Caco-2 (cell line): ENCODE measurements at regions not wholly inside any gene's neighbourhood (a gene's known extent, or its start where the extent isn't known, plus 50 kb on each side); places are given as distances from the start of the nearest gene placed in this dataset.

Experiments
- BruUV-seq: library from RNA; stranded (reverse); fragments of 400-500 nt; replicated peaks from 2 replicates; lab custom pipeline; 2021; lab: Mats Ljungman, UMichigan
- CTCF ChIA-PET: fragments of 300-600 bp; sonication (Branson Sonifier 250); formaldehyde crosslinking; loops from one replicate; lab custom pipeline; 2022; ENCODE audit warnings: antibody characterized with exemption; lab: Charles Lee
- POLR2A ChIA-PET: fragments of 300-600 bp; sonication (Branson Sonifier 250); formaldehyde crosslinking; loops from one replicate; lab custom pipeline; 2022; ENCODE audit warnings: antibody characterized with exemption; lab: Charles Lee
- DNase-seq, 2 experiments: peaks; one replicate each; pipeline versions ENCODE4 v3.0.0 to v3.0.0-alpha.2; 2020 to 2022
- H3K27me3 ChIP-seq: replicated peaks from 2 replicates; pipeline ENCODE4 v1.6.0; 2011; ENCODE audit warnings: low read length; ENCODE audit not compliant: control insufficient read depth, insufficient read depth
- H3K36me3 ChIP-seq: 2 replicates; pipeline ENCODE4 v1.5.1; 2011; ENCODE audit warnings: low read length; ENCODE audit not compliant: control insufficient read depth, insufficient read depth
- H3K4me1 ChIP-seq: fragments of 250-450 bp; sonication (Bioruptor Pico); 2 replicates; pipeline ENCODE4 v1.5.1; 2020; ENCODE audit warnings: mild to moderate bottlenecking
- H3K4me3 ChIP-seq: 2 replicates; pipeline ENCODE4 v1.5.1; 2011; ENCODE audit warnings: low read depth, mild to moderate bottlenecking, control low read depth, low read length
- H3K9me3 ChIP-seq: fragments of 250-450 bp; sonication (Bioruptor Pico); 2 replicates; pipeline ENCODE4 v1.5.1; 2020; ENCODE audit warnings: mild to moderate bottlenecking, moderate library complexity
- H3K27ac Mint-ChIP-seq: one replicate; pipeline ENCODE4 v1.8.0; 2022; ENCODE audit warnings: mixed read lengths; ENCODE audit not compliant: unreplicated experiment
- H3K27me3 Mint-ChIP-seq: one replicate; pipeline ENCODE4 v1.8.0; 2022; ENCODE audit warnings: mixed read lengths; ENCODE audit not compliant: insufficient read depth, unreplicated experiment
- H3K36me3 Mint-ChIP-seq: one replicate; pipeline ENCODE4 v1.8.0; 2022; ENCODE audit warnings: mild to moderate bottlenecking, mixed read lengths; ENCODE audit not compliant: insufficient read depth, unreplicated experiment
- H3K4me1 Mint-ChIP-seq: one replicate; pipeline ENCODE4 v1.8.0; 2022; ENCODE audit warnings: low read depth, mixed read lengths; ENCODE audit not compliant: unreplicated experiment
- H3K4me3 Mint-ChIP-seq: one replicate; pipeline ENCODE4 v1.8.0; 2022; ENCODE audit warnings: mild to moderate bottlenecking, moderate library complexity, mixed read lengths; ENCODE audit not compliant: unreplicated experiment
- H3K9me3 Mint-ChIP-seq: one replicate; pipeline ENCODE4 v1.8.0; 2022; ENCODE audit warnings: mixed read lengths; ENCODE audit not compliant: unreplicated experiment
- intact Hi-C: fragments of 100-400 bp; cut with micrococcal nuclease; formaldehyde crosslinking; loops from one replicate; pipeline ENCODE4 v1.10.0; 2022; ENCODE audit not compliant: unreplicated experiment
- TF ChIP-seq, protein P1 (sequence below), 2 experiments: fragments of 200-600 bp in 1 of 2; IDR thresholded peaks; 1 replicate in 1 of 2; 2 replicates in 1 of 2; pipeline versions ENCODE4 v1.5.1 to v1.8.0; 2011 to 2022; ENCODE audit warnings: antibody characterized with exemption in 1 of 2, control low read depth in 1 of 2, inconsistent platforms in 1 of 2, low read depth in 1 of 2, low read length in 1 of 2, mild to moderate bottlenecking in 1 of 2, moderate library complexity in 1 of 2; ENCODE audit not compliant: insufficient read depth in 1 of 2, severe bottlenecking in 1 of 2, unreplicated experiment in 1 of 2

DNA sequence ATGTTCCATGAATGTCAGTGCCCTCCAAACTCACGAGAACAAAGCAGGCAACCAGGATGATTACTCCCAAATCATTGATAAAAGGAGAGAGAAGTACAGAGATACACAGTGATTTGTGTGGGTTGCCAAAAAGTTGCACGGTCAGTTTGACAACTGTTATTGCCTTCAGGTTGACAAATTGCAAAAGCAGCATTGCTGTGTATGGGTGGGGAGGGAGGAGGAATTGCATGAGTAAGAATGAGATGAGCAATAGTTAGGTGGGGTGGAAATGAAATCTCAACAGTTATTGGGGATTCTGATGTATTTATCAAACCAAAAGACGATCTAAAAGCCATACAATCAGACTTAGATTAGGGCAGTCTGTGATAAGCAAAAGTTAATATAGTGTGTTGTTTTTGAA is 93.7 kb downstream of the NTMT2 start:
- no peak overlapping the region for H3K4me3 ChIP-seq
- TF ChIP-seq, protein P1, sequence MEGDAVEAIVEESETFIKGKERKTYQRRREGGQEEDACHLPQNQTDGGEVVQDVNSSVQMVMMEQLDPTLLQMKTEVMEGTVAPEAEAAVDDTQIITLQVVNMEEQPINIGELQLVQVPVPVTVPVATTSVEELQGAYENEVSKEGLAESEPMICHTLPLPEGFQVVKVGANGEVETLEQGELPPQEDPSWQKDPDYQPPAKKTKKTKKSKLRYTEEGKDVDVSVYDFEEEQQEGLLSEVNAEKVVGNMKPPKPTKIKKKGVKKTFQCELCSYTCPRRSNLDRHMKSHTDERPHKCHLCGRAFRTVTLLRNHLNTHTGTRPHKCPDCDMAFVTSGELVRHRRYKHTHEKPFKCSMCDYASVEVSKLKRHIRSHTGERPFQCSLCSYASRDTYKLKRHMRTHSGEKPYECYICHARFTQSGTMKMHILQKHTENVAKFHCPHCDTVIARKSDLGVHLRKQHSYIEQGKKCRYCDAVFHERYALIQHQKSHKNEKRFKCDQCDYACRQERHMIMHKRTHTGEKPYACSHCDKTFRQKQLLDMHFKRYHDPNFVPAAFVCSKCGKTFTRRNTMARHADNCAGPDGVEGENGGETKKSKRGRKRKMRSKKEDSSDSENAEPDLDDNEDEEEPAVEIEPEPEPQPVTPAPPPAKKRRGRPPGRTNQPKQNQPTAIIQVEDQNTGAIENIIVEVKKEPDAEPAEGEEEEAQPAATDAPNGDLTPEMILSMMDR (IDR thresholded peaks at IDR 0.05; ENCODE audit: insufficient read depth in 1 of 2, low read depth in 1 of 2, low read length in 1 of 2, severe bottlenecking in 1 of 2, unreplicated experiment in 1 of 2) = no peak
- Mint-ChIP-seq H3K4me1 (no peaks in the 10 kb centered on the region), H3K4me3 (no peak overlapping the region), H3K9me3 (no peaks in the 10 kb centered on the region), H3K27ac (no peak overlapping the region), H3K27me3 (peaks cover 8% of the 10 kb centered on the region), H3K36me3 (no peaks in the 10 kb centered on the region)
- no peak for DNase-seq
- CTCF ChIA-PET = no interaction called here
- POLR2A ChIA-PET = no interaction called here
- no peaks in the 10 kb centered on the region for H3K4me1 ChIP-seq
- intact Hi-C loops = no loop called here
- no peaks in the 10 kb centered on the region for H3K9me3 ChIP-seq
- no peaks in the 10 kb centered on the region for H3K27me3 ChIP-seq
- BruUV-seq = no TSS peak
- H3K36me3 ChIP-seq = no peaks in the 10 kb centered on the region

DNA sequence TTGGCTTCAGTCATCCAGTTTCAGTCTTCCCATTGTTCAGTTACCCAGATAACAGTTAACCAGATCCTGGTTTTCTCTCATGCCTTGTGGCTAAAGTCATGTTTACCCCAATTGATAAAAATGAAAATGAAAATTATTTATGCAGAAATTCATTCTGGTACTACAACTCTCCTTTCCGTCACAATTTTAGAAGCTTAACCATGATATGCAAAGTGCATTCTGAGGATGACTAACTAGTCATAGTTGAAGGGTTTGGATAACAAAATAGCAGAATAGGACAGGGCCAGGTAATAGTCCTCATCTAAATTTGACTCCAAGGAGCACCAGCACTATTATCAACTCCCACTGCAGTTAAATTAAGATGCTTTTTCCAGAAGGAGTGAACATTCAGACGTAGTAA is 94.7 kb downstream of the NTMT2 start:
- H3K4me1 Mint-ChIP-seq = no peaks in the 10 kb centered on the region
- Histone ChIP-seq H3K4me1 (no peaks in the 10 kb centered on the region), H3K4me3 (no peak overlapping the region), H3K36me3 (no peaks in the 10 kb centered on the region), H3K27me3 (no peaks in the 10 kb centered on the region), H3K9me3 (no peaks in the 10 kb centered on the region)
- ChIA-PET POLR2A (no interaction called here), CTCF (no interaction called here)
- no peak overlapping the region for H3K4me3 Mint-ChIP-seq
- DNase-seq = no peak
- no peaks in the 10 kb centered on the region for H3K36me3 Mint-ChIP-seq
- H3K27me3 Mint-ChIP-seq = peaks cover 8% of the 10 kb centered on the region
- intact Hi-C loops = no loop called here
- H3K27ac Mint-ChIP-seq = no peak overlapping the region
- TF ChIP-seq, protein P1 (IDR thresholded peaks at IDR 0.05; ENCODE audit: insufficient read depth in 1 of 2, low read depth in 1 of 2, low read length in 1 of 2, severe bottlenecking in 1 of 2, unreplicated experiment in 1 of 2) = no peak
- BruUV-seq = no TSS peak
- H3K9me3 Mint-ChIP-seq = no peaks in the 10 kb centered on the region

DNA sequence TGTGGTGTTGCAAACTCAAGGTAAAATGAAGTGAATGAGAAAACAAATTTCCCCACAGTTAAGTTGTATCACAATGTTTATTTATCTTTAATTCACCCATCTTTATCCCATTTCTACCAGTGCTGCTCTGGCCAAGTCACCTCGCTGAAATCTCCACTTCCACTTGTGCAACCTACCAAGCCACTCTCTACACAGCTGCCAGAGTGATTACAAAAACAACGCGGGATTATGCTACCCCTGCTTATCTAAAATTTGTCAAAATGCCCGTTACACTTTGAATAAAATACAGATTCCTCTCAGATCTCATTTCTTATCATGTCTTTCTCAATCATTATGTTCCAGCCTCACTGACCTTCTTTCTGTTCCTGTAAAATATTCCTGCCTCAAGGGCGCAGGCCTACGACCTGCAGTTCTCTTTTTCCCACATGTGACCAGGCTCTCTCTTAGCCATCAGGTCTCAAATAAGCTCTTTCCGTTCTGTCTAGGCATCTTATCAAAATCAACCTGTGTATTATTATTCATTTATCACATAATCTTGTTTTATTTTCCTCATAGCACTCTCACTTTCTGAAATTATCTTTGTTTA is 95.6 kb downstream of the NTMT2 start:
- no peaks in the 10 kb centered on the region for H3K9me3 Mint-ChIP-seq
- ChIA-PET CTCF (no interaction called here), POLR2A (no interaction called here)
- DNase-seq = no peak
- intact Hi-C loops = no loop called here
- H3K36me3 Mint-ChIP-seq = no peaks in the 10 kb centered on the region
- TF ChIP-seq, protein P1 (IDR thresholded peaks at IDR 0.05; ENCODE audit: insufficient read depth in 1 of 2, low read depth in 1 of 2, low read length in 1 of 2, severe bottlenecking in 1 of 2, unreplicated experiment in 1 of 2) = no peak
- no peaks in the 10 kb centered on the region for H3K27me3 ChIP-seq
- H3K36me3 ChIP-seq = no peaks in the 10 kb centered on the region
- no peak overlapping the region for H3K27ac Mint-ChIP-seq
- BruUV-seq = no TSS peak
- H3K9me3 ChIP-seq = no peaks in the 10 kb centered on the region
- H3K4me3 ChIP-seq = no peak overlapping the region
- no peak overlapping the region for H3K4me3 Mint-ChIP-seq
- no peaks in the 10 kb centered on the region for H3K4me1 ChIP-seq
- H3K27me3 Mint-ChIP-seq = peaks cover 8% of the 10 kb centered on the region
- no peaks in the 10 kb centered on the region for H3K4me1 Mint-ChIP-seq
